GM12878 (cell line): ENCODE measurements at regions not wholly inside any gene's neighbourhood (a gene's known extent, or its start where the extent isn't known, plus 50 kb on each side); places are given as distances from the start of the nearest gene placed in this dataset.

Experiments
- ATAC-seq: fragments of 200-7000 bp; cut with Tn5 transposase; 3 replicates; pipeline ENCODE4 v1.9.1; 2020; ENCODE audit warnings: mild to moderate bottlenecking, moderate library complexity
- BruUV-seq: library from RNA; stranded (reverse); fragments of 400-500 nt; replicated peaks from 2 replicates; lab custom pipeline; 2021; lab: Mats Ljungman, UMichigan
- CTCF ChIA-PET: fragments of 300-600 bp; sonication (Branson Sonifier 250); formaldehyde crosslinking; extraction: SDS; loops from one replicate; lab custom pipeline; 2021; ENCODE audit warnings: inconsistent platforms; lab: Yijun Ruan, JAX
- POLR2A ChIA-PET: fragments of 350-600 bp; formaldehyde crosslinking; extraction: SDS; loops from one replicate; lab custom pipeline; 2021; ENCODE audit warnings: inconsistent platforms; lab: Charles Lee
- RAD21 ChIA-PET: fragments of 300-600 bp; sonication (Branson Sonifier 250); formaldehyde crosslinking; loops from one replicate; lab custom pipeline; 2023; ENCODE audit warnings: antibody characterized with exemption; ENCODE audit not compliant: unreplicated experiment; lab: Charles Lee
- SMC1A ChIA-PET: fragments of 300-600 bp; sonication (Branson Sonifier 250); formaldehyde crosslinking; loops from one replicate; lab custom pipeline; 2023; ENCODE audit not compliant: unreplicated experiment, uncharacterized antibody; lab: Charles Lee
- DNase-seq: peaks from one replicate; pipeline ENCODE4 v3.0.0-alpha.2; 2011; ENCODE audit warnings: low read depth, low spot score
- FAIRE-seq: peaks from 3 replicates; lab custom pipeline; 2011; peaks lifted over from hg19 to GRCh38; lab: Jason Lieb, UNC
- H2AFZ ChIP-seq: 2 replicates; pipeline ENCODE4 v1.6.0; 2011; ENCODE audit warnings: low read depth, low read length, control low read depth; ENCODE audit not compliant: control insufficient read depth
- H3K27ac ChIP-seq: 2 replicates; pipeline ENCODE4 v1.5.1; 2011; ENCODE audit warnings: control low read depth; ENCODE audit not compliant: control insufficient read depth, insufficient read depth
- H3K27me3 ChIP-seq, 2 experiments: replicated peaks in 1 of 2; 2 replicates each; pipeline versions ENCODE4 v1.6.0 to v1.6.1; 2011; ENCODE audit warnings: low read length in 1 of 2; ENCODE audit not compliant: control insufficient read depth in 2 of 2, insufficient read depth in 2 of 2
- H3K36me3 ChIP-seq, 2 experiments: 2 replicates each; pipeline ENCODE4 v1.5.1; 2011; ENCODE audit warnings: low read length in 1 of 2; ENCODE audit not compliant: control insufficient read depth in 2 of 2, insufficient read depth in 2 of 2
- H3K4me1 ChIP-seq: 2 replicates; pipeline ENCODE4 v1.6.1; 2011; ENCODE audit warnings: mild to moderate bottlenecking, low read length, moderate library complexity, mixed read lengths; ENCODE audit not compliant: control insufficient read depth, insufficient read depth
- H3K4me2 ChIP-seq: 2 replicates; pipeline ENCODE4 v1.6.0; 2011; ENCODE audit warnings: control low read depth; ENCODE audit not compliant: control insufficient read depth, insufficient read depth
- H3K4me3 ChIP-seq: fragments of 200-600 bp; sonication (generic); 2 replicates; pipeline ENCODE4 v1.5.1; 2016
- H3K79me2 ChIP-seq: 2 replicates; pipeline ENCODE4 v1.6.0; 2011; ENCODE audit warnings: low read length; ENCODE audit not compliant: control insufficient read depth, insufficient read depth
- H3K9ac ChIP-seq: 2 replicates; pipeline ENCODE4 v1.8.0; 2011; ENCODE audit warnings: low read length, control low read depth, mixed read lengths; ENCODE audit not compliant: control insufficient read depth, insufficient read depth
- H3K9me3 ChIP-seq: replicated peaks from 3 replicates; pipeline ENCODE4 v1.5.1; 2011; ENCODE audit warnings: mild to moderate bottlenecking, low read length; ENCODE audit not compliant: control insufficient read depth, insufficient read depth
- H4K20me1 ChIP-seq: 2 replicates; pipeline ENCODE4 v1.6.0; 2011; ENCODE audit not compliant: control insufficient read depth, insufficient read depth
- BHLHE40 ChIP-seq, 2 experiments: fragments of 450-650 bp in 1 of 2; IDR thresholded peaks; 2 replicates each; pipeline ENCODE4 v1.6.1; 2011 to 2017; ENCODE audit warnings: low read depth in 2 of 2, borderline replicate concordance in 1 of 2, improper control_type of control experiment in 1 of 2, low read length in 1 of 2, mild to moderate bottlenecking in 1 of 2
- CTCF ChIP-seq, 3 experiments: IDR thresholded peaks in 2 of 3; conservative IDR thresholded peaks in 1 of 3; 2 replicates each; pipeline ENCODE4 v1.5.1; 2011; ENCODE audit warnings: low read depth in 3 of 3, low read length in 3 of 3, mild to moderate bottlenecking in 3 of 3, control low read depth in 2 of 3, moderate library complexity in 2 of 3, inconsistent platforms in 1 of 3, mixed read lengths in 1 of 3; ENCODE audit not compliant: control insufficient read depth in 2 of 3, insufficient read depth in 1 of 3; ENCODE audit errors: extremely low read depth in 1 of 3
- E2F4 ChIP-seq: IDR thresholded peaks from 2 replicates; pipeline ENCODE4 v1.6.1; 2012; ENCODE audit warnings: low read depth, low read length, improper control_type of control experiment
- NBN ChIP-seq: fragments of 450-650 bp; IDR thresholded peaks from 2 replicates; pipeline ENCODE4 v1.6.1; 2016
- NR2F1 ChIP-seq: fragments of 450-650 bp; conservative IDR thresholded peaks from 2 replicates; pipeline ENCODE4 v1.6.1; 2017; ENCODE audit warnings: mild to moderate bottlenecking
- PRDM15 ChIP-seq: fragments of 450-650 bp; formaldehyde crosslinking; IDR thresholded peaks from 2 replicates; pipeline ENCODE4 v1.4.0; 2020; ENCODE audit warnings: mild to moderate bottlenecking, moderate library complexity
- RB1 ChIP-seq: fragments of 450-650 bp; formaldehyde crosslinking; IDR thresholded peaks from 2 replicates; pipeline ENCODE4 v1.6.1; 2017; ENCODE audit warnings: mild to moderate bottlenecking, borderline replicate concordance
- RCOR1 ChIP-seq: conservative IDR thresholded peaks from 2 replicates; pipeline ENCODE4 v1.6.1; 2012; ENCODE audit warnings: low read depth, low read length, improper control_type of control experiment
- REST ChIP-seq: IDR thresholded peaks from 2 replicates; pipeline ENCODE4 v1.6.1; 2012; ENCODE audit warnings: mild to moderate bottlenecking, low read depth, low read length
- TARDBP ChIP-seq: IDR thresholded peaks from 2 replicates; pipeline ENCODE4 v1.6.1; 2016; ENCODE audit warnings: borderline replicate concordance
- TCF7 ChIP-seq: IDR thresholded peaks from 2 replicates; pipeline ENCODE4 v1.6.1; 2014; ENCODE audit warnings: antibody characterized with exemption, borderline replicate concordance
- USF2 ChIP-seq: IDR thresholded peaks from 2 replicates; pipeline ENCODE4 v1.6.1; 2011; ENCODE audit warnings: low read depth, low read length, improper control_type of control experiment, borderline replicate concordance
- WRNIP1 ChIP-seq: IDR thresholded peaks from 2 replicates; pipeline ENCODE4 v1.6.1; 2011; ENCODE audit warnings: low read depth, low read length, improper control_type of control experiment, borderline replicate concordance
- WGBS: methylation state at CpG from one replicate; pipeline ENCODE4 v1.1.6; 2016; ENCODE audit warnings: low lambda C conversion rate; ENCODE audit not compliant: insufficient replicate concordance, insufficient coverage; ENCODE audit errors: missing lambda C conversion rate; 5-methylcytosine and 5-hydroxymethylcytosine counted together
- in situ Hi-C: fragments of 300-500 bp; cut with MboI; formaldehyde crosslinking; loops from 9 replicates; pipeline ENCODE4 v1.14.3; 2018; ENCODE audit warnings: mixed read lengths
- intact Hi-C: fragments of 100-400 bp; cut with micrococcal nuclease; formaldehyde crosslinking; loops from one replicate; pipeline ENCODE4 v1.14.2; 2022; ENCODE audit not compliant: unreplicated experiment

GRCh38 chr9:96169901-96170300, 132.1 kb downstream of the HSD17B3 start:
- WGBS: 14% methylated on average over 6 of the region's 6 CpGs
- no TSS peak for BruUV-seq
- TF ChIP-seq NBN (no peak), TCF7 (no peak), BHLHE40 (IDR thresholded peaks at IDR 0.05; ENCODE audit: borderline replicate concordance in 1 of 2, low read depth in 2 of 2, low read length in 1 of 2) (no peak), PRDM15 (CRISPR knock-in tag) (no peak), REST (no peak), WRNIP1 (no peak), USF2 (no peak), E2F4 (no peak), RCOR1 (no peak), NR2F1 (no peak), TARDBP (no peak), CTCF (IDR thresholded peaks at IDR 0.05 in 2 of 3, conservative IDR thresholded peaks at IDR 0.05 in 1 of 3; ENCODE audit: control insufficient read depth in 2 of 3, extremely low read depth in 1 of 3, insufficient read depth in 1 of 3, low read depth in 3 of 3, low read length in 3 of 3) (no peak), RB1 (no peak)

More at GRCh38 chr9:96169901-96170300, 132.1 kb downstream of the HSD17B3 start:
- no peak for FAIRE-seq
- in situ Hi-C loops (no loop called here), intact Hi-C loops (no loop called here)
- RAD21 ChIA-PET: no interaction called here
- CTCF ChIA-PET: no interaction called here
- H3K79me2 ChIP-seq: no peaks in the 10 kb centered on the region
- no peaks in the 10 kb centered on the region for H4K20me1 ChIP-seq
- DNase-seq: no peak
- H2AFZ ChIP-seq: no peak overlapping the region
- no peak overlapping the region for H3K4me2 ChIP-seq
- H3K4me3 ChIP-seq: no peak overlapping the region
- no peaks in the 10 kb centered on the region for H3K36me3 ChIP-seq
- SMC1A ChIA-PET: no interaction called here
- no peak overlapping the region for H3K27ac ChIP-seq
- POLR2A ChIA-PET: no interaction called here
- no peak overlapping the region for H3K9ac ChIP-seq
- peaks cover 0 to 4% of the 10 kb centered on the region in 2 experiments; a peak in 1 of 4 replicates for H3K27me3 ChIP-seq
- H3K9me3 ChIP-seq: no peaks in the 10 kb centered on the region
- ATAC-seq: no peak
- no peaks in the 10 kb centered on the region for H3K4me1 ChIP-seq
